Osteocyte (in vitro differentiated cells): ENCODE measurements at regions not wholly inside any gene's neighbourhood (a gene's known extent, or its start where the extent isn't known, plus 50 kb on each side); places are given as distances from the start of the nearest gene placed in this dataset.
"Not testable (repeated sequence)": the region's sequence is repeated elsewhere in the genome, so short reads cannot be mapped to it uniquely, and the experiment has no call there.

Experiments
- DNase-seq: peaks from one replicate; pipeline ENCODE4 v3.0.0; 2021; ENCODE audit warnings: mixed read lengths; ENCODE audit not compliant: unreplicated experiment; ENCODE audit errors: extremely low spot score
- H3K27ac Mint-ChIP-seq: one replicate; pipeline ENCODE4 v1.8.0; 2021; ENCODE audit warnings: mild to moderate bottlenecking, mixed read lengths; ENCODE audit not compliant: unreplicated experiment
- H3K27me3 Mint-ChIP-seq: one replicate; pipeline ENCODE4 v1.8.0; 2021; ENCODE audit warnings: mixed read lengths; ENCODE audit not compliant: unreplicated experiment
- H3K36me3 Mint-ChIP-seq: one replicate; pipeline ENCODE4 v1.8.0; 2021; ENCODE audit warnings: mixed read lengths; ENCODE audit not compliant: unreplicated experiment
- H3K4me1 Mint-ChIP-seq: one replicate; pipeline ENCODE4 v1.8.0; 2021; ENCODE audit warnings: mixed read lengths; ENCODE audit not compliant: unreplicated experiment
- H3K4me3 Mint-ChIP-seq: one replicate; pipeline ENCODE4 v1.8.0; 2021; ENCODE audit warnings: mild to moderate bottlenecking, moderate library complexity, mixed read lengths; ENCODE audit not compliant: unreplicated experiment
- H3K9me3 Mint-ChIP-seq: one replicate; pipeline ENCODE4 v1.8.0; 2021; ENCODE audit warnings: mixed read lengths; ENCODE audit not compliant: unreplicated experiment
- CTCF ChIP-seq: fragments of 200-600 bp; sonication (generic); IDR thresholded peaks from 2 replicates; pipeline ENCODE4 v1.5.0; 2021; ENCODE audit warnings: antibody characterized with exemption, mild to moderate bottlenecking, moderate library complexity

GRCh38 chr12:63003223-63003819 lies 68.4 kb upstream of the PPM1H start:
- no peaks in the 10 kb centered on the region for H3K9me3 Mint-ChIP-seq
- TF ChIP-seq CTCF: no peak
- H3K27me3 Mint-ChIP-seq: no peaks in the 10 kb centered on the region
- no peak overlapping the region for H3K4me3 Mint-ChIP-seq
- no peak overlapping the region for H3K27ac Mint-ChIP-seq
- DNase-seq: no peak
- peaks cover 3% of the 10 kb centered on the region for H3K36me3 Mint-ChIP-seq
- H3K4me1 Mint-ChIP-seq: peaks cover 19% of the 10 kb centered on the region

- H3K36me3 Mint-ChIP-seq, H3K9me3 Mint-ChIP-seq, H3K4me3 Mint-ChIP-seq, H3K4me1 Mint-ChIP-seq, DNase-seq, H3K27ac Mint-ChIP-seq, H3K27me3 Mint-ChIP-seq: not testable (repeated sequence)
Measured at GRCh38 chr12:63002059-63002458, 67.1 kb upstream of the PPM1H start.

- Mint-ChIP-seq H3K4me1 (peaks cover 11% of the 10 kb centered on the region), H3K36me3 (peaks cover 3% of the 10 kb centered on the region), H3K27me3 (no peaks in the 10 kb centered on the region), H3K27ac (no peak overlapping the region), H3K9me3 (no peaks in the 10 kb centered on the region), H3K4me3 (no peak overlapping the region)
- DNase-seq: no peak
- TF ChIP-seq CTCF: no peak
Measured at GRCh38 chr12:62998454-62998853, 63.5 kb upstream of the PPM1H start.

GRCh38 chr12:62995097-62995496 lies 60.1 kb upstream of the PPM1H start:
- DNase-seq: no peak
- Mint-ChIP-seq H3K27ac (peak overlapping the region; percentile 62), H3K36me3 (peaks cover 6% of the 10 kb centered on the region), H3K27me3 (no peaks in the 10 kb centered on the region), H3K4me3 (no peak overlapping the region), H3K4me1 (peaks cover 13% of the 10 kb centered on the region), H3K9me3 (peaks cover 6% of the 10 kb centered on the region)
- no peak for TF ChIP-seq CTCF

- Mint-ChIP-seq H3K4me1 (peaks cover 1% of the 10 kb centered on the region), H3K27ac (no peak overlapping the region), H3K4me3 (no peak overlapping the region), H3K36me3 (peaks cover 4% of the 10 kb centered on the region), H3K9me3 (peaks cover 12% of the 10 kb centered on the region), H3K27me3 (no peaks in the 10 kb centered on the region)
- TF ChIP-seq CTCF: no peak
- no peak for DNase-seq
Measured at GRCh38 chr12:62986844-62987243, 51.9 kb upstream of the PPM1H start.
